ENCODE measurements at regions not wholly inside any gene's neighbourhood (a gene's known extent, or its start where the extent isn't known, plus 50 kb on each side); places are given as distances from the start of the nearest gene placed in this dataset.

DNA sequence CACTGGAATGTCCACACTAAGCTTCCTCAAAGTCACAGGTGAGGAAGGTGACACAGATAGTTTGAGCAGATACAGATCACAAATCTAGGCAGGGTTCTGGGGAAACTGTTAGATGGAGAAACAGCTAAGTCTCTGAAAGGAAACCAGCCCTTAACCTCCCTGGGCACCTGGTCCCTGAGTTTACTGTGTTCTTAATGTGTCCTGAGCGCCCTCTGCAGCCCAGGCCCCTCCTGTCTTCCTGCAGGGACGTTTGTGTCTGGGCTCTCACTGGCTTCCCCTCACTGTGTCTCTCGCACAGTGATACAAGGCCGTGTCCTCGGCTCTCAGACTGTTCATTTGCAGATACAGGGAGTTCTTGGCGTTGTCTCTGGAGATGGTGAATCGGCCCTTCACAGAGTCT, 684.3 kb downstream of the TMEM121 start:
- TF ChIP-seq POLR2A (IDR thresholded peaks at IDR 0.05): no peak
- TF ChIP-seq, protein P1, sequence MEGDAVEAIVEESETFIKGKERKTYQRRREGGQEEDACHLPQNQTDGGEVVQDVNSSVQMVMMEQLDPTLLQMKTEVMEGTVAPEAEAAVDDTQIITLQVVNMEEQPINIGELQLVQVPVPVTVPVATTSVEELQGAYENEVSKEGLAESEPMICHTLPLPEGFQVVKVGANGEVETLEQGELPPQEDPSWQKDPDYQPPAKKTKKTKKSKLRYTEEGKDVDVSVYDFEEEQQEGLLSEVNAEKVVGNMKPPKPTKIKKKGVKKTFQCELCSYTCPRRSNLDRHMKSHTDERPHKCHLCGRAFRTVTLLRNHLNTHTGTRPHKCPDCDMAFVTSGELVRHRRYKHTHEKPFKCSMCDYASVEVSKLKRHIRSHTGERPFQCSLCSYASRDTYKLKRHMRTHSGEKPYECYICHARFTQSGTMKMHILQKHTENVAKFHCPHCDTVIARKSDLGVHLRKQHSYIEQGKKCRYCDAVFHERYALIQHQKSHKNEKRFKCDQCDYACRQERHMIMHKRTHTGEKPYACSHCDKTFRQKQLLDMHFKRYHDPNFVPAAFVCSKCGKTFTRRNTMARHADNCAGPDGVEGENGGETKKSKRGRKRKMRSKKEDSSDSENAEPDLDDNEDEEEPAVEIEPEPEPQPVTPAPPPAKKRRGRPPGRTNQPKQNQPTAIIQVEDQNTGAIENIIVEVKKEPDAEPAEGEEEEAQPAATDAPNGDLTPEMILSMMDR (IDR thresholded peaks at IDR 0.05): no peak

All from stomach (tissue), 4 donors.